MM.1S (cell line): ENCODE measurements at regions not wholly inside any gene's neighbourhood (a gene's known extent, or its start where the extent isn't known, plus 50 kb on each side); places are given as distances from the start of the nearest gene placed in this dataset.

Experiments
- DNase-seq: peaks from one replicate; pipeline ENCODE4 v3.0.0-alpha.2; 2015
- H2AFZ ChIP-seq: fragments of 300-600 bp; sonication (generic); 2 replicates; pipeline ENCODE4 v1.6.0; 2016; ENCODE audit warnings: antibody characterized with exemption, low read length
- H3F3A ChIP-seq: fragments of 300-600 bp; sonication (generic); 2 replicates; pipeline ENCODE4 v1.6.1; 2016; ENCODE audit warnings: mild to moderate bottlenecking, antibody characterized with exemption, low read length, moderate library complexity, mixed read lengths; ENCODE audit not compliant: insufficient read depth
- H3K27ac ChIP-seq: fragments of 300-600 bp; sonication (generic); 2 replicates; pipeline ENCODE4 v1.5.1; 2016; ENCODE audit warnings: mild to moderate bottlenecking, low read length
- H3K27me3 ChIP-seq: fragments of 300-600 bp; sonication (generic); replicated peaks from 2 replicates; pipeline ENCODE4 v1.6.0; 2016; ENCODE audit warnings: low read length; ENCODE audit not compliant: insufficient read depth
- H3K36me3 ChIP-seq: fragments of 300-600 bp; sonication (generic); replicated peaks from 2 replicates; pipeline ENCODE4 v1.6.1; 2016; ENCODE audit warnings: mild to moderate bottlenecking, low read length, mixed read lengths; ENCODE audit not compliant: insufficient read depth
- H3K4me1 ChIP-seq: fragments of 300-600 bp; sonication (generic); 2 replicates; pipeline ENCODE4 v1.6.1; 2016; ENCODE audit warnings: low read length, mixed read lengths
- H3K4me2 ChIP-seq: fragments of 300-600 bp; sonication (generic); 2 replicates; pipeline ENCODE4 v1.6.0; 2016; ENCODE audit warnings: low read depth, low read length
- H3K4me3 ChIP-seq: fragments of 300-600 bp; sonication (generic); 2 replicates; pipeline ENCODE4 v1.5.1; 2016; ENCODE audit warnings: low read length, mixed read lengths
- H3K79me2 ChIP-seq: fragments of 300-600 bp; sonication (generic); 2 replicates; pipeline ENCODE4 v1.6.1; 2016; ENCODE audit warnings: mixed run types, low read length, mixed read lengths
- H3K9ac ChIP-seq: fragments of 300-600 bp; sonication (generic); 2 replicates; pipeline ENCODE4 v1.6.1; 2016; ENCODE audit warnings: low read length, mixed read lengths
- H3K9me2 ChIP-seq: fragments of 300-600 bp; sonication (generic); replicated peaks from 2 replicates; pipeline ENCODE4 v1.6.1; 2016; ENCODE audit warnings: mild to moderate bottlenecking, low read length, mixed read lengths; ENCODE audit not compliant: insufficient read depth
- H3K9me3 ChIP-seq: fragments of 300-600 bp; sonication (generic); replicated peaks from 2 replicates; pipeline ENCODE4 v1.6.1; 2016; ENCODE audit warnings: mild to moderate bottlenecking, low read length, mixed read lengths; ENCODE audit not compliant: insufficient read depth
- H4K20me1 ChIP-seq: fragments of 300-600 bp; sonication (generic); 2 replicates; pipeline ENCODE4 v1.6.1; 2016; ENCODE audit warnings: mild to moderate bottlenecking, low read length, moderate library complexity, mixed read lengths; ENCODE audit not compliant: insufficient read depth
- EZH2 ChIP-seq: fragments of 300-600 bp; sonication (generic); optimal IDR thresholded peaks from 2 replicates; pipeline ENCODE3; 2017; ENCODE audit warnings: low read depth, mild to moderate bottlenecking, antibody characterized with exemption, low read length, mixed read lengths
- EZH2phosphoT487 ChIP-seq: fragments of 300-600 bp; sonication (generic); IDR thresholded peaks from 2 replicates; pipeline ENCODE4 v1.6.1; 2018; ENCODE audit warnings: antibody characterized with exemption, low read length
- TF ChIP-seq, protein P1 (sequence below): fragments of 300-600 bp; sonication (generic); IDR thresholded peaks from 2 replicates; pipeline ENCODE4 v1.5.1; 2016; ENCODE audit warnings: antibody characterized with exemption, low read length, mixed read lengths

DNA sequence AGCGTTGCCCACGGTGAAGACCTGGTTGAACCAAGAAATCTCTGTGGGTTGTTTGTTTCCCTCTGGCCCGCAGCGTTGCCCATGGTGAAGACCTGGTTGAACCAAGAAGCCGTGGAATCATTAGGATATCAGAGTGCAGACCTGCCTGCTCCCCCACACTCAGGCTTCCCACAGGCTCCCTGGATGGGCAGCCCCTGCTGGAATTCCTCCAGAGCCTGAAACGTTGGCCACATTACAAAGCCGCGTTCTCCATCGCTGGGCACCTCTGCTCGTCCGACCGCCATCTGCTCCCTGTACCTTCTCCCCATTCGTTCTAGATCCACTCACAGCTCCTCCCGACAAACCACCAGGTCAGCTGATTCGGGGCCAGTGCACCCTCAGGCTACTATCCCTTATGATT lies 266.9 kb upstream of the SHH start:
- H3K9ac ChIP-seq = no peak overlapping the region
- no peaks in the 10 kb centered on the region for H3K36me3 ChIP-seq
- H3K9me3 ChIP-seq = no peaks in the 10 kb centered on the region
- no peaks in the 10 kb centered on the region for H3K9me2 ChIP-seq
- no peak overlapping the region for H3K4me2 ChIP-seq
- no peaks in the 10 kb centered on the region for H3K79me2 ChIP-seq
- H3K4me1 ChIP-seq = no peaks in the 10 kb centered on the region
- no peak overlapping the region for H3K4me3 ChIP-seq
- H3K27me3 ChIP-seq = peaks cover 56% of the 10 kb centered on the region
- DNase-seq = no peak
- TF ChIP-seq, protein P1, sequence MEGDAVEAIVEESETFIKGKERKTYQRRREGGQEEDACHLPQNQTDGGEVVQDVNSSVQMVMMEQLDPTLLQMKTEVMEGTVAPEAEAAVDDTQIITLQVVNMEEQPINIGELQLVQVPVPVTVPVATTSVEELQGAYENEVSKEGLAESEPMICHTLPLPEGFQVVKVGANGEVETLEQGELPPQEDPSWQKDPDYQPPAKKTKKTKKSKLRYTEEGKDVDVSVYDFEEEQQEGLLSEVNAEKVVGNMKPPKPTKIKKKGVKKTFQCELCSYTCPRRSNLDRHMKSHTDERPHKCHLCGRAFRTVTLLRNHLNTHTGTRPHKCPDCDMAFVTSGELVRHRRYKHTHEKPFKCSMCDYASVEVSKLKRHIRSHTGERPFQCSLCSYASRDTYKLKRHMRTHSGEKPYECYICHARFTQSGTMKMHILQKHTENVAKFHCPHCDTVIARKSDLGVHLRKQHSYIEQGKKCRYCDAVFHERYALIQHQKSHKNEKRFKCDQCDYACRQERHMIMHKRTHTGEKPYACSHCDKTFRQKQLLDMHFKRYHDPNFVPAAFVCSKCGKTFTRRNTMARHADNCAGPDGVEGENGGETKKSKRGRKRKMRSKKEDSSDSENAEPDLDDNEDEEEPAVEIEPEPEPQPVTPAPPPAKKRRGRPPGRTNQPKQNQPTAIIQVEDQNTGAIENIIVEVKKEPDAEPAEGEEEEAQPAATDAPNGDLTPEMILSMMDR = no peak
- TF ChIP-seq EZH2 (no peak), EZH2phosphoT487 (no peak)
- no peak overlapping the region for H3K27ac ChIP-seq
- no peaks in the 10 kb centered on the region for H4K20me1 ChIP-seq
- no peak overlapping the region for H2AFZ ChIP-seq
- H3F3A ChIP-seq = no peaks in the 10 kb centered on the region

DNA sequence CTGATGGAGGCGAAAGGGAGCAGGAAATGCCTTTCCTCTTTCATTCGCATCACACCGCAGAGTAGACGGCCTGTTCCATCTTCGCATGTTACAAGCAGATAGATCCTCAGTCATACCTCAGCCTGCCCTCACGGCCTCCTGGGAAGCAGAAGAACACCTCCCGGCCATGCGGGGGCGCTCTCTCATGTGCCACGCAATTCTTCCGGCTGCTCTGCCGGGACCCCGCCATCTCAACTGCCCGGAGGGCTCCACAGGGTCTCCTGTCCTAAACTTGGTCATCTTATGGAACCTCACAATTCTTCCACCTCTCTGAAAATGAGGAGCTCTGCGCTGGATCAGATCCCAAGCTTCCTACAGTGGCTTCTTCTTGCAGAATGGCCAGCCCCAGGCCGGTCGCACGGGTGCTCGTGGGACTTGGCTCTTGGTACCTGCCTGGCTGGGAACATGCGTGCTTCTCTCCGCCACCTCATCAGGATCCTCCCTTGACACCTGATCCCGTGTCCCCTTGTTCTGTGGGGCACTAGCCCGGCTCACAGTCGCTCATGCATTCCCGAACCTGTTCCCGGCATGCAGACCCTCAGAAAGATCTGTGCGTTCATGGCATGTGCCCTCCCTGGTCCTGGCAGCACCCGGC lies 262.8 kb upstream of the SHH start:
- peaks cover 46% of the 10 kb centered on the region for H3K27me3 ChIP-seq

DNA sequence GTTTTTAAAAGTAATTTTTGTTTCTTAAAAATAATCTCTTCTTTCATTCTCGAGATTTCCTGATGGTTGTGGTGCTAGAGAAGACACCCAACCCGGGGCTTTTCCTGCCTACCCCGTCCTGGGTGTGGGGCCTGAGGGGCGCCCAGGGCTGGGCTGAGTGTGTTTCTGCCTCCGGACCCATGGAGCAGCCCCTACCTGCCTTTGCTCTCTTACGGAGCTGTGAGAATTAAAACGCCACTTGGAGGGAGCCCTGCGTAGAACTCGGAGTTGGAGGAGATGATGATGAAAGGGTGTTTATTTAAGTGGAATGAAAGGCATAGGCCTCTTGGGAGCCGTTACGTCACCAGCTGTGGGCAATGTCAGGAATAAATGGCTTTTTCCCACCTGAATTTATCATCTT lies 261.8 kb upstream of the SHH start:
- Histone ChIP-seq H3K4me1 (no peaks in the 10 kb centered on the region), H2AFZ (no peak overlapping the region), H3K9ac (no peak overlapping the region), H3K9me2 (no peaks in the 10 kb centered on the region), H3K27ac (no peak overlapping the region), H3K4me3 (no peak overlapping the region), H3K4me2 (peak overlapping the region; percentile 18; the same call in 1 of the 2 replicates), H4K20me1 (no peaks in the 10 kb centered on the region), H3K27me3 (peaks cover 45% of the 10 kb centered on the region), H3K9me3 (no peaks in the 10 kb centered on the region), H3K79me2 (no peaks in the 10 kb centered on the region), H3K36me3 (no peaks in the 10 kb centered on the region), H3F3A (no peaks in the 10 kb centered on the region)
- DNase-seq = no peak
- TF ChIP-seq EZH2phosphoT487 (no peak), EZH2 (no peak)
- TF ChIP-seq, protein P1 = no peak

More for the DNA sequence above, 262.8 kb upstream of the SHH start:
- no peak for TF ChIP-seq EZH2
- TF ChIP-seq EZH2phosphoT487 = no peak
- TF ChIP-seq, protein P1 = no peak
- no peak overlapping the region for H2AFZ ChIP-seq
- no peaks in the 10 kb centered on the region for H3K9me3 ChIP-seq
- DNase-seq = no peak
- no peaks in the 10 kb centered on the region for H3K9me2 ChIP-seq
- no peak overlapping the region for H3K4me2 ChIP-seq
- no peaks in the 10 kb centered on the region for H3K36me3 ChIP-seq
- H4K20me1 ChIP-seq = no peaks in the 10 kb centered on the region
- no peaks in the 10 kb centered on the region for H3K79me2 ChIP-seq
- no peak overlapping the region for H3K9ac ChIP-seq
- no peak overlapping the region for H3K27ac ChIP-seq
- no peak overlapping the region for H3K4me3 ChIP-seq
- no peaks in the 10 kb centered on the region for H3K4me1 ChIP-seq
- no peaks in the 10 kb centered on the region for H3F3A ChIP-seq
